ENCODE measurements at regions not wholly inside any gene's neighbourhood (a gene's known extent, or its start where the extent isn't known, plus 50 kb on each side); places are given as distances from the start of the nearest gene placed in this dataset.
"Not testable (repeated sequence)": the region's sequence is repeated elsewhere in the genome, so short reads cannot be mapped to it uniquely, and the experiment has no call there.

GRCh38 chr7:67343572-67343971 lies 346.9 kb downstream of the TYW1 start:
- Mint-ChIP-seq H3K36me3 (peaks cover 11% of the 10 kb centered on the region), H3K4me3 (no peak overlapping the region), H3K4me1 (ENCODE audit: unreplicated experiment) (no peaks in the 10 kb centered on the region), H3K9me3 (no peaks in the 10 kb centered on the region), H3K27me3 (no peaks in the 10 kb centered on the region), H3K27ac (no peak overlapping the region)
- DNase-seq (ENCODE audit: extremely low spot score, unreplicated experiment), result peak; percentile 39
- TF ChIP-seq CTCF (conservative IDR thresholded peaks at IDR 0.05), result no peak

GRCh38 chr7:67344481-67345193 lies 348.0 kb downstream of the TYW1 start:
- Mint-ChIP-seq H3K27ac (no peak overlapping the region), H3K36me3 (peaks cover 11% of the 10 kb centered on the region), H3K9me3 (no peaks in the 10 kb centered on the region), H3K4me1 (ENCODE audit: unreplicated experiment) (no peaks in the 10 kb centered on the region), H3K4me3 (no peak overlapping the region), H3K27me3 (no peaks in the 10 kb centered on the region)
- no peak for DNase-seq (ENCODE audit: extremely low spot score, unreplicated experiment)
- no peak for TF ChIP-seq CTCF (conservative IDR thresholded peaks at IDR 0.05)

- no peak for DNase-seq (ENCODE audit: extremely low spot score, unreplicated experiment)
- no peak overlapping the region for H3K4me3 Mint-ChIP-seq
- no peaks in the 10 kb centered on the region for H3K27me3 Mint-ChIP-seq
- TF ChIP-seq CTCF (conservative IDR thresholded peaks at IDR 0.05), result no peak
- no peaks in the 10 kb centered on the region for H3K9me3 Mint-ChIP-seq
- H3K4me1 Mint-ChIP-seq (ENCODE audit: unreplicated experiment), result no peaks in the 10 kb centered on the region
- H3K36me3 Mint-ChIP-seq, result peaks cover 6% of the 10 kb centered on the region
- H3K27ac Mint-ChIP-seq, result no peak overlapping the region
These were observed 349.5 kb downstream of the TYW1 start for GRCh38 chr7:67346126-67346525.

- peak; percentile 50 for DNase-seq (ENCODE audit: extremely low spot score, unreplicated experiment)
- no peaks in the 10 kb centered on the region for H3K4me1 Mint-ChIP-seq (ENCODE audit: unreplicated experiment)
- no peaks in the 10 kb centered on the region for H3K27me3 Mint-ChIP-seq
- H3K27ac Mint-ChIP-seq, result no peak overlapping the region
- H3K9me3 Mint-ChIP-seq, result no peaks in the 10 kb centered on the region
- peaks cover 6% of the 10 kb centered on the region for H3K36me3 Mint-ChIP-seq
- TF ChIP-seq CTCF (conservative IDR thresholded peaks at IDR 0.05), result no peak
- no peak overlapping the region for H3K4me3 Mint-ChIP-seq
These were observed 350.2 kb downstream of the TYW1 start for GRCh38 chr7:67346876-67347275.

- no peaks in the 10 kb centered on the region for H3K27me3 Mint-ChIP-seq
- no peak for TF ChIP-seq CTCF (conservative IDR thresholded peaks at IDR 0.05)
- H3K27ac Mint-ChIP-seq, result no peak overlapping the region
- H3K36me3 Mint-ChIP-seq, result peaks cover under 1% of the 10 kb centered on the region
- DNase-seq (ENCODE audit: extremely low spot score, unreplicated experiment), result peak; percentile 39
- no peaks in the 10 kb centered on the region for H3K4me1 Mint-ChIP-seq (ENCODE audit: unreplicated experiment)
- no peaks in the 10 kb centered on the region for H3K9me3 Mint-ChIP-seq
- no peak overlapping the region for H3K4me3 Mint-ChIP-seq
These were observed 351.5 kb downstream of the TYW1 start for GRCh38 chr7:67348171-67348570.

GRCh38 chr7:67357653-67358052 lies 361.0 kb downstream of the TYW1 start:
- not testable (repeated sequence) for H3K4me1 Mint-ChIP-seq (ENCODE audit: unreplicated experiment); H3K4me3 Mint-ChIP-seq; H3K27me3 Mint-ChIP-seq; DNase-seq (ENCODE audit: extremely low spot score, unreplicated experiment); H3K9me3 Mint-ChIP-seq; H3K36me3 Mint-ChIP-seq; H3K27ac Mint-ChIP-seq

GRCh38 chr7:67358316-67358715 lies 361.7 kb downstream of the TYW1 start:
- H3K4me3 Mint-ChIP-seq; DNase-seq (ENCODE audit: extremely low spot score, unreplicated experiment); H3K9me3 Mint-ChIP-seq; H3K27ac Mint-ChIP-seq; H3K4me1 Mint-ChIP-seq (ENCODE audit: unreplicated experiment); H3K36me3 Mint-ChIP-seq; H3K27me3 Mint-ChIP-seq: not testable (repeated sequence)

GRCh38 chr7:67358738-67359137 lies 362.1 kb downstream of the TYW1 start:
- DNase-seq (ENCODE audit: extremely low spot score, unreplicated experiment); H3K9me3 Mint-ChIP-seq: not testable (repeated sequence)

More at GRCh38 chr7:67358738-67359137, 362.1 kb downstream of the TYW1 start:
- not testable (repeated sequence) for H3K36me3 Mint-ChIP-seq; H3K4me1 Mint-ChIP-seq (ENCODE audit: unreplicated experiment); H3K27me3 Mint-ChIP-seq; H3K27ac Mint-ChIP-seq; H3K4me3 Mint-ChIP-seq

Measured in type B pancreatic cell (in vitro differentiated cells).